Retina (tissue), 1 donor: ENCODE measurements at regions not wholly inside any gene's neighbourhood (a gene's known extent, or its start where the extent isn't known, plus 50 kb on each side); places are given as distances from the start of the nearest gene placed in this dataset.
"Not testable (repeated sequence)": the region's sequence is repeated elsewhere in the genome, so short reads cannot be mapped to it uniquely, and the experiment has no call there.

Source experiments
- DNase-seq: peaks from one replicate; pipeline ENCODE4 v3.0.0-alpha.2; 2016

GRCh38 chr6:10101551-10102252 is 313.2 kb downstream of the TFAP2A start:
- DNase-seq = no peak

- no peak for DNase-seq
Observed at GRCh38 chr6:10099529-10100140, 315.2 kb downstream of the TFAP2A start.

GRCh38 chr6:10098756-10099528 is 315.9 kb downstream of the TFAP2A start:
- DNase-seq = peak; percentile 82

- DNase-seq = no peak
Observed at GRCh38 chr6:10093282-10093681, 321.6 kb downstream of the TFAP2A start.

- no peak for DNase-seq
Observed at GRCh38 chr6:10084111-10084986, 330.5 kb downstream of the TFAP2A start.

GRCh38 chr6:10082385-10082784 is 332.5 kb downstream of the TFAP2A start:
- no peak for DNase-seq

- DNase-seq = no peak
Observed at GRCh38 chr6:10081957-10082356, 332.9 kb downstream of the TFAP2A start.

GRCh38 chr6:10081075-10081474 is 333.8 kb downstream of the TFAP2A start:
- DNase-seq = no peak

- DNase-seq = no peak
Observed at GRCh38 chr6:10080561-10080960, 334.3 kb downstream of the TFAP2A start.

GRCh38 chr6:10078581-10078980 is 336.3 kb downstream of the TFAP2A start:
- DNase-seq = no peak

- not testable (repeated sequence) for DNase-seq
Observed at GRCh38 chr6:10074726-10075125, 340.1 kb downstream of the TFAP2A start.

GRCh38 chr6:10073341-10073740 is 341.5 kb downstream of the TFAP2A start:
- no peak for DNase-seq

- DNase-seq = no peak
Observed at GRCh38 chr6:10071631-10072220, 343.1 kb downstream of the TFAP2A start.

- no peak for DNase-seq
Observed at GRCh38 chr6:10060004-10060403, 354.9 kb downstream of the TFAP2A start.

- DNase-seq = no peak
Observed at GRCh38 chr6:10054672-10055071, 360.2 kb downstream of the TFAP2A start.

GRCh38 chr6:10051283-10051682 is 363.6 kb downstream of the TFAP2A start:
- DNase-seq = no peak

- no peak for DNase-seq
Observed at GRCh38 chr6:10048370-10049297, 366.2 kb downstream of the TFAP2A start.

- no peak for DNase-seq
Observed at GRCh38 chr6:10042280-10042679, 372.6 kb downstream of the TFAP2A start.

- DNase-seq = peak; percentile 65
Observed at GRCh38 chr6:10033223-10033829, 381.5 kb downstream of the TFAP2A start.

GRCh38 chr6:10031617-10032016 is 383.3 kb downstream of the TFAP2A start:
- DNase-seq = no peak
